K562 (cell line): ENCODE measurements at regions not wholly inside any gene's neighbourhood (a gene's known extent, or its start where the extent isn't known, plus 50 kb on each side); places are given as distances from the start of the nearest gene placed in this dataset.

Source experiments
- AFF1 ChIP-seq, 2 experiments: fragments of 450-650 bp; IDR thresholded peaks; 2 replicates each; pipeline ENCODE4 v1.6.1; 2018; ENCODE audit warnings: mild to moderate bottlenecking in 2 of 2, low read depth in 1 of 2; ENCODE audit not compliant: partially characterized antibody in 2 of 2
- ARNT ChIP-seq, 2 experiments: fragments of 450-650 bp; IDR thresholded peaks; 2 replicates each; pipeline ENCODE4 v1.6.1; 2016; ENCODE audit warnings: mild to moderate bottlenecking in 1 of 2
- CTBP1 ChIP-seq: fragments of 450-650 bp; IDR thresholded peaks from 2 replicates; pipeline ENCODE4 v1.6.1; 2016; ENCODE audit warnings: borderline replicate concordance
- CXXC5 ChIP-seq: fragments of 250-450 bp; sonication (Bioruptor Pico); IDR thresholded peaks from 2 replicates; pipeline ENCODE4 v1.8.0; 2022; ENCODE audit warnings: inconsistent platforms, mild to moderate bottlenecking, moderate library complexity
- ELF1 ChIP-seq: fragments of 200-800 bp; sonication (Bioruptor generic); IDR thresholded peaks from 2 replicates; pipeline ENCODE4 v1.6.1; 2016; ENCODE audit warnings: missing genetic modification characterization, missing compliant biosample characterization
- HDAC1 ChIP-seq, 2 experiments: fragments of 450-650 bp; IDR thresholded peaks; 2 replicates each; pipeline ENCODE4 v1.6.1; 2016 to 2017; ENCODE audit warnings: inconsistent platforms in 1 of 2, mild to moderate bottlenecking in 1 of 2, moderate library complexity in 1 of 2
- HMBOX1 ChIP-seq: sonication (generic); IDR thresholded peaks from 2 replicates; pipeline ENCODE4 v1.6.1; 2016
- ID3 ChIP-seq, 2 experiments: fragments of 250-450 bp in 1 of 2; fragments of 450-650 bp in 1 of 2; sonication (Bioruptor Pico) in 1 of 2; IDR thresholded peaks; 2 replicates each; pipeline versions ENCODE4 v1.6.1 to v1.8.0; 2016 to 2021; ENCODE audit warnings: mild to moderate bottlenecking in 2 of 2, moderate library complexity in 2 of 2, missing compliant biosample characterization in 1 of 2, missing genetic modification characterization in 1 of 2
- MTA1 ChIP-seq: fragments of 450-650 bp; IDR thresholded peaks from 2 replicates; pipeline ENCODE4 v1.6.1; 2017; ENCODE audit warnings: borderline replicate concordance
- NEUROD1 ChIP-seq: fragments of 150-350 bp; IDR thresholded peaks from 2 replicates; pipeline ENCODE4 v1.6.1; 2014; ENCODE audit warnings: borderline replicate concordance, low read length, low read depth; ENCODE audit not compliant: partially characterized antibody
- NRF1 ChIP-seq, 2 experiments: fragments of 450-650 bp; IDR thresholded peaks in 1 of 2; conservative IDR thresholded peaks in 1 of 2; 2 replicates each; pipeline ENCODE4 v1.6.1; 2014; ENCODE audit warnings: mild to moderate bottlenecking in 2 of 2
- PML ChIP-seq: IDR thresholded peaks from 2 replicates; pipeline ENCODE4 v1.6.1; 2012; ENCODE audit warnings: low read length, inconsistent platforms
- RBM22 ChIP-seq: fragments of 200-400 bp; formaldehyde crosslinking; IDR thresholded peaks from 2 replicates; pipeline ENCODE4 v1.6.1; 2018; ENCODE audit warnings: low read length, low read depth; ENCODE audit not compliant: poor library complexity, severe bottlenecking
- SMARCE1 ChIP-seq: fragments of 450-650 bp; IDR thresholded peaks from 2 replicates; pipeline ENCODE4 v1.7.1; 2016; ENCODE audit warnings: mild to moderate bottlenecking
- TCF7 ChIP-seq: sonication (generic); IDR thresholded peaks from 2 replicates; pipeline ENCODE4 v1.6.1; 2016; ENCODE audit warnings: antibody characterized with exemption, borderline replicate concordance
- ZBTB2 ChIP-seq: fragments of 450-650 bp; IDR thresholded peaks from 2 replicates; pipeline ENCODE4 v1.6.1; 2016; ENCODE audit warnings: antibody characterized with exemption
- ZNF280A ChIP-seq: fragments of 450-650 bp; IDR thresholded peaks from 2 replicates; pipeline ENCODE4 v1.6.1; 2018; ENCODE audit warnings: mild to moderate bottlenecking, low read depth; ENCODE audit not compliant: partially characterized antibody
- ZNF57 ChIP-seq: fragments of 450-650 bp; formaldehyde crosslinking; IDR thresholded peaks from 2 replicates; pipeline ENCODE4 v1.4.0; 2020; ENCODE audit warnings: mild to moderate bottlenecking, moderate library complexity
- ZNF696 ChIP-seq: fragments of 250-450 bp; sonication (Bioruptor Pico); conservative IDR thresholded peaks from 2 replicates; pipeline ENCODE4 v1.4.0; 2020; ENCODE audit warnings: mild to moderate bottlenecking, moderate library complexity

- TF ChIP-seq ZNF696 (CRISPR knock-in tag) = no peak
- no peak for TF ChIP-seq MTA1
- TF ChIP-seq NRF1 (conservative IDR thresholded peaks at IDR 0.05 in 1 of 2, IDR thresholded peaks at IDR 0.05 in 1 of 2) = no peak
- TF ChIP-seq SMARCE1 = peak; percentile 62
- peak; percentile 69; the same call in 1 of the 2 replicates for TF ChIP-seq TCF7
- TF ChIP-seq ZNF280A = no peak
- no peak for TF ChIP-seq ELF1 (tag)
- TF ChIP-seq ID3 (CRISPR knock-in tag; IDR thresholded peaks at IDR 0.05) = no peak
- 0 out of 2 replicates have a peak, but pooled peaks have one; percentile 30 for TF ChIP-seq ID3 (tag; IDR thresholded peaks at IDR 0.05)
- 0 out of 2 replicates have a peak, but pooled peaks have one; percentile 37 for TF ChIP-seq ZBTB2
- TF ChIP-seq HDAC1 (IDR thresholded peaks at IDR 0.05) = peak in 1 of 2 experiments; percentile 58; a peak in 2 of 4 replicates
- TF ChIP-seq CXXC5 = peak; percentile 43
- TF ChIP-seq RBM22 = no peak
- no peak for TF ChIP-seq AFF1 (IDR thresholded peaks at IDR 0.05; ENCODE audit: low read depth in 1 of 2, partially characterized antibody in 2 of 2)
- TF ChIP-seq NEUROD1 = no peak
- peak; percentile 58 for TF ChIP-seq HMBOX1
- peak; percentile 12; the same call in 1 of the 2 replicates for TF ChIP-seq CTBP1
- no peak for TF ChIP-seq ZNF57 (CRISPR knock-in tag)
- 0 out of 4 replicates have a peak, but pooled peaks have one; percentile 48 to 57 for TF ChIP-seq ARNT (IDR thresholded peaks at IDR 0.05)
- TF ChIP-seq PML = peak; percentile 79
Measured at GRCh38 chr2:12451726-12452125, 265.0 kb upstream of the TRIB2 start (continued).
